HUES64 (cell line): ENCODE measurements at regions not wholly inside any gene's neighbourhood (a gene's known extent, or its start where the extent isn't known, plus 50 kb on each side); places are given as distances from the start of the nearest gene placed in this dataset.

Source experiments
- H3K27ac ChIP-seq: 2 replicates; pipeline ENCODE4 v1.7.0; 2013; ENCODE audit warnings: low read depth, low read length, inconsistent platforms
- H3K27me3 ChIP-seq: 2 replicates; pipeline ENCODE4 v1.6.1; 2013; ENCODE audit warnings: mild to moderate bottlenecking, low read length; ENCODE audit not compliant: insufficient read depth
- H3K36me3 ChIP-seq: 2 replicates; pipeline ENCODE4 v1.6.1; 2013; ENCODE audit warnings: mild to moderate bottlenecking, low read length; ENCODE audit not compliant: insufficient read depth
- H3K4me1 ChIP-seq: 2 replicates; pipeline ENCODE4 v1.6.1; 2013; ENCODE audit warnings: mild to moderate bottlenecking, low read length, moderate library complexity; ENCODE audit not compliant: insufficient read depth
- H3K4me3 ChIP-seq: 2 replicates; pipeline ENCODE4 v1.5.1; 2013; ENCODE audit warnings: mild to moderate bottlenecking, low read length, moderate library complexity
- H3K9ac ChIP-seq: 2 replicates; pipeline ENCODE4 v1.6.1; 2013; ENCODE audit warnings: mild to moderate bottlenecking, low read depth, low read length
- H3K9me3 ChIP-seq: 2 replicates; pipeline ENCODE4 v1.6.1; 2013; ENCODE audit warnings: low read depth, low read length; ENCODE audit not compliant: insufficient read depth
- WGBS: fragments of 150-250, 120-280 bp; methylation state at CpG from one replicate; pipeline ENCODE4 v1.1.7; 2013; ENCODE audit warnings: missing lambda C conversion rate; 5-methylcytosine and 5-hydroxymethylcytosine counted together

- no peaks in the 10 kb centered on the region for H3K27me3 ChIP-seq
- H3K36me3 ChIP-seq = no peaks in the 10 kb centered on the region
- peaks cover 6% of the 10 kb centered on the region for H3K4me1 ChIP-seq
- H3K9me3 ChIP-seq = no peaks in the 10 kb centered on the region
- no peak overlapping the region for H3K27ac ChIP-seq
- 95% methylated on average over 6 of the region's 6 CpGs for WGBS
- no peak overlapping the region for H3K4me3 ChIP-seq
- H3K9ac ChIP-seq = no peak overlapping the region
These were observed 552.1 kb upstream of the CDH9 start for GRCh38 chr5:27590503-27590902.

GRCh38 chr5:27578279-27578678 is 539.9 kb upstream of the CDH9 start:
- no peaks in the 10 kb centered on the region for H3K36me3 ChIP-seq
- H3K27ac ChIP-seq = no peak overlapping the region
- H3K9ac ChIP-seq = no peak overlapping the region

GRCh38 chr5:27571681-27572080 is 533.3 kb upstream of the CDH9 start:
- Histone ChIP-seq H3K27ac (no peak overlapping the region), H3K9ac (no peak overlapping the region), H3K9me3 (no peaks in the 10 kb centered on the region), H3K36me3 (no peaks in the 10 kb centered on the region), H3K4me1 (no peaks in the 10 kb centered on the region), H3K4me3 (no peak overlapping the region), H3K27me3 (no peaks in the 10 kb centered on the region)
- WGBS = 94% methylated on average over 2 of the region's 4 CpGs

More at GRCh38 chr5:27578279-27578678, 539.9 kb upstream of the CDH9 start:
- Histone ChIP-seq H3K4me1 (no peaks in the 10 kb centered on the region), H3K9me3 (no peaks in the 10 kb centered on the region), H3K27me3 (no peaks in the 10 kb centered on the region), H3K4me3 (no peak overlapping the region)

- H3K36me3 ChIP-seq = no peaks in the 10 kb centered on the region
- H3K4me1 ChIP-seq = no peaks in the 10 kb centered on the region
- H3K4me3 ChIP-seq = no peak overlapping the region
- WGBS = 90% methylated on average over 1 of the region's 2 CpGs
- H3K27ac ChIP-seq = no peak overlapping the region
- H3K27me3 ChIP-seq = no peaks in the 10 kb centered on the region
- H3K9ac ChIP-seq = no peak overlapping the region
- H3K9me3 ChIP-seq = no peaks in the 10 kb centered on the region
These were observed 530.4 kb upstream of the CDH9 start for GRCh38 chr5:27568811-27569210.

GRCh38 chr5:27561408-27561807 is 523.0 kb upstream of the CDH9 start:
- peaks cover 8% of the 10 kb centered on the region; the same call in 1 of the 2 replicates for H3K4me1 ChIP-seq
- no peak overlapping the region for H3K9ac ChIP-seq
- H3K4me3 ChIP-seq = no peak overlapping the region
- H3K27me3 ChIP-seq = no peaks in the 10 kb centered on the region
- no peaks in the 10 kb centered on the region for H3K9me3 ChIP-seq
- H3K27ac ChIP-seq = no peak overlapping the region
- 82% methylated on average over 13 of the region's 16 CpGs for WGBS
- H3K36me3 ChIP-seq = no peaks in the 10 kb centered on the region

GRCh38 chr5:27548484-27548883 is 510.1 kb upstream of the CDH9 start:
- WGBS = 28% methylated on average over 2 of the region's 2 CpGs
- Histone ChIP-seq H3K4me1 (peaks cover 17% of the 10 kb centered on the region; the same call in 1 of the 2 replicates), H3K9ac (no peak overlapping the region), H3K27me3 (no peaks in the 10 kb centered on the region), H3K4me3 (no peak overlapping the region), H3K9me3 (no peaks in the 10 kb centered on the region), H3K27ac (peak overlapping the region; percentile 62; the same call in 1 of the 2 replicates), H3K36me3 (no peaks in the 10 kb centered on the region)

- Histone ChIP-seq H3K36me3 (no peaks in the 10 kb centered on the region), H3K9ac (no peak overlapping the region), H3K27me3 (no peaks in the 10 kb centered on the region), H3K27ac (no peak overlapping the region), H3K4me1 (peaks cover 10% of the 10 kb centered on the region; the same call in 1 of the 2 replicates), H3K9me3 (no peaks in the 10 kb centered on the region), H3K4me3 (no peak overlapping the region)
These were observed 496.7 kb upstream of the CDH9 start for GRCh38 chr5:27535031-27535557.

GRCh38 chr5:27532305-27532704 is 493.9 kb upstream of the CDH9 start:
- Histone ChIP-seq H3K27ac (no peak overlapping the region), H3K9ac (no peak overlapping the region), H3K4me1 (peaks cover 10% of the 10 kb centered on the region; the same call in 1 of the 2 replicates), H3K9me3 (no peaks in the 10 kb centered on the region), H3K27me3 (no peaks in the 10 kb centered on the region), H3K36me3 (no peaks in the 10 kb centered on the region), H3K4me3 (no peak overlapping the region)
- 96% methylated on average over 1 of the region's 1 CpG for whole genome bisulfite sequencing

GRCh38 chr5:27524515-27524914 is 486.1 kb upstream of the CDH9 start:
- H3K27me3 ChIP-seq = no peaks in the 10 kb centered on the region
- no peak overlapping the region for H3K4me3 ChIP-seq
- H3K27ac ChIP-seq = no peak overlapping the region
- H3K36me3 ChIP-seq = no peaks in the 10 kb centered on the region
- no peaks in the 10 kb centered on the region for H3K4me1 ChIP-seq
- no peak overlapping the region for H3K9ac ChIP-seq
- H3K9me3 ChIP-seq = no peaks in the 10 kb centered on the region

GRCh38 chr5:27523629-27524028 is 485.2 kb upstream of the CDH9 start:
- 96% methylated on average over 21 of the region's 21 CpGs for WGBS
- no peaks in the 10 kb centered on the region for H3K36me3 ChIP-seq
- H3K27ac ChIP-seq = no peak overlapping the region
- no peaks in the 10 kb centered on the region for H3K27me3 ChIP-seq
- no peaks in the 10 kb centered on the region for H3K4me1 ChIP-seq
- H3K4me3 ChIP-seq = no peak overlapping the region
- H3K9me3 ChIP-seq = no peaks in the 10 kb centered on the region
- no peak overlapping the region for H3K9ac ChIP-seq

GRCh38 chr5:27516437-27516836 is 478.1 kb upstream of the CDH9 start:
- 97% methylated on average over 2 of the region's 2 CpGs for WGBS
- no peak overlapping the region for H3K4me3 ChIP-seq
- H3K4me1 ChIP-seq = no peaks in the 10 kb centered on the region
- H3K36me3 ChIP-seq = no peaks in the 10 kb centered on the region
- H3K9ac ChIP-seq = no peak overlapping the region
- no peak overlapping the region for H3K27ac ChIP-seq
- H3K27me3 ChIP-seq = no peaks in the 10 kb centered on the region
- no peaks in the 10 kb centered on the region for H3K9me3 ChIP-seq

GRCh38 chr5:27511061-27511460 is 472.7 kb upstream of the CDH9 start:
- Histone ChIP-seq H3K27ac (no peak overlapping the region), H3K4me3 (no peak overlapping the region), H3K9me3 (no peaks in the 10 kb centered on the region), H3K36me3 (no peaks in the 10 kb centered on the region), H3K4me1 (no peaks in the 10 kb centered on the region), H3K27me3 (no peaks in the 10 kb centered on the region), H3K9ac (no peak overlapping the region)
- WGBS = 95% methylated on average over 3 of the region's 3 CpGs
